ENCODE measurements at regions not wholly inside any gene's neighbourhood (a gene's known extent, or its start where the extent isn't known, plus 50 kb on each side); places are given as distances from the start of the nearest gene placed in this dataset.

GRCh38 chr7:152572101-152572500 lies 103.8 kb downstream of the XRCC2 start:
- TF ChIP-seq, protein P1, sequence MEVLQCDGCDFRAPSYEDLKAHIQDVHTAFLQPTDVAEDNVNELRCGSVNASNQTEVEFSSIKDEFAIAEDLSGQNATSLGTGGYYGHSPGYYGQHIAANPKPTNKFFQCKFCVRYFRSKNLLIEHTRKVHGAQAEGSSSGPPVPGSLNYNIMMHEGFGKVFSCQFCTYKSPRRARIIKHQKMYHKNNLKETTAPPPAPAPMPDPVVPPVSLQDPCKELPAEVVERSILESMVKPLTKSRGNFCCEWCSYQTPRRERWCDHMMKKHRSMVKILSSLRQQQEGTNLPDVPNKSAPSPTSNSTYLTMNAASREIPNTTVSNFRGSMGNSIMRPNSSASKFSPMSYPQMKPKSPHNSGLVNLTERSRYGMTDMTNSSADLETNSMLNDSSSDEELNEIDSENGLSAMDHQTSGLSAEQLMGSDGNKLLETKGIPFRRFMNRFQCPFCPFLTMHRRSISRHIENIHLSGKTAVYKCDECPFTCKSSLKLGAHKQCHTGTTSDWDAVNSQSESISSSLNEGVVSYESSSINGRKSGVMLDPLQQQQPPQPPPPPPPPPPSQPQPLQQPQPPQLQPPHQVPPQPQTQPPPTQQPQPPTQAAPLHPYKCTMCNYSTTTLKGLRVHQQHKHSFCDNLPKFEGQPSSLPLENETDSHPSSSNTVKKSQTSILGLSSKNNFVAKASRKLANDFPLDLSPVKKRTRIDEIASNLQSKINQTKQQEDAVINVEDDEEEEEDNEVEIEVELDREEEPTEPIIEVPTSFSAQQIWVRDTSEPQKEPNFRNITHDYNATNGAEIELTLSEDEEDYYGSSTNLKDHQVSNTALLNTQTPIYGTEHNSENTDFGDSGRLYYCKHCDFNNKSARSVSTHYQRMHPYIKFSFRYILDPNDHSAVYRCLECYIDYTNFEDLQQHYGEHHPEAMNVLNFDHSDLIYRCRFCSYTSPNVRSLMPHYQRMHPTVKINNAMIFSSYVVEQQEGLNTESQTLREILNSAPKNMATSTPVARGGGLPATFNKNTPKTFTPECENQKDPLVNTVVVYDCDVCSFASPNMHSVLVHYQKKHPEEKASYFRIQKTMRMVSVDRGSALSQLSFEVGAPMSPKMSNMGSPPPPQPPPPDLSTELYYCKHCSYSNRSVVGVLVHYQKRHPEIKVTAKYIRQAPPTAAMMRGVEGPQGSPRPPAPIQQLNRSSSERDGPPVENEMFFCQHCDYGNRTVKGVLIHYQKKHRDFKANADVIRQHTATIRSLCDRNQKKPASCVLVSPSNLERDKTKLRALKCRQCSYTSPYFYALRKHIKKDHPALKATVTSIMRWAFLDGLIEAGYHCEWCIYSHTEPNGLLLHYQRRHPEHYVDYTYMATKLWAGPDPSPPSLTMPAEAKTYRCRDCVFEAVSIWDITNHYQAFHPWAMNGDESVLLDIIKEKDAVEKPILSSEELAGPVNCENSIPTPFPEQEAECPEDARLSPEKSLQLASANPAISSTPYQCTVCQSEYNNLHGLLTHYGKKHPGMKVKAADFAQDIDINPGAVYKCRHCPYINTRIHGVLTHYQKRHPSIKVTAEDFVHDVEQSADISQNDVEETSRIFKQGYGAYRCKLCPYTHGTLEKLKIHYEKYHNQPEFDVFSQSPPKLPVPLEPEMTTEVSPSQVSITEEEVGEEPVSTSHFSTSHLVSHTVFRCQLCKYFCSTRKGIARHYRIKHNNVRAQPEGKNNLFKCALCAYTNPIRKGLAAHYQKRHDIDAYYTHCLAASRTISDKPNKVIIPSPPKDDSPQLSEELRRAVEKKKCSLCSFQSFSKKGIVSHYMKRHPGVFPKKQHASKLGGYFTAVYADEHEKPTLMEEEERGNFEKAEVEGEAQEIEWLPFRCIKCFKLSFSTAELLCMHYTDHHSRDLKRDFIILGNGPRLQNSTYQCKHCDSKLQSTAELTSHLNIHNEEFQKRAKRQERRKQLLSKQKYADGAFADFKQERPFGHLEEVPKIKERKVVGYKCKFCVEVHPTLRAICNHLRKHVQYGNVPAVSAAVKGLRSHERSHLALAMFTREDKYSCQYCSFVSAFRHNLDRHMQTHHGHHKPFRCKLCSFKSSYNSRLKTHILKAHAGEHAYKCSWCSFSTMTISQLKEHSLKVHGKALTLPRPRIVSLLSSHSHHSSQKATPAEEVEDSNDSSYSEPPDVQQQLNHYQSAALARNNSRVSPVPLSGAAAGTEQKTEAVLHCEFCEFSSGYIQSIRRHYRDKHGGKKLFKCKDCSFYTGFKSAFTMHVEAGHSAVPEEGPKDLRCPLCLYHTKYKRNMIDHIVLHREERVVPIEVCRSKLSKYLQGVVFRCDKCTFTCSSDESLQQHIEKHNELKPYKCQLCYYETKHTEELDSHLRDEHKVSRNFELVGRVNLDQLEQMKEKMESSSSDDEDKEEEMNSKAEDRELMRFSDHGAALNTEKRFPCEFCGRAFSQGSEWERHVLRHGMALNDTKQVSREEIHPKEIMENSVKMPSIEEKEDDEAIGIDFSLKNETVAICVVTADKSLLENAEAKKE (CRISPR knock-in tag; IDR thresholded peaks at IDR 0.05) = no peak
- no peak for TF ChIP-seq EZH2 (IDR thresholded peaks at IDR 0.05; ENCODE audit: low read depth, unreplicated experiment)
- TF ChIP-seq CTCF (conservative IDR thresholded peaks at IDR 0.05; ENCODE audit: low read depth in 2 of 2) = no peak
- TF ChIP-seq POLR2AphosphoS5 (IDR thresholded peaks at IDR 0.05; ENCODE audit: low read depth) = no peak
- TF ChIP-seq, protein P2, sequence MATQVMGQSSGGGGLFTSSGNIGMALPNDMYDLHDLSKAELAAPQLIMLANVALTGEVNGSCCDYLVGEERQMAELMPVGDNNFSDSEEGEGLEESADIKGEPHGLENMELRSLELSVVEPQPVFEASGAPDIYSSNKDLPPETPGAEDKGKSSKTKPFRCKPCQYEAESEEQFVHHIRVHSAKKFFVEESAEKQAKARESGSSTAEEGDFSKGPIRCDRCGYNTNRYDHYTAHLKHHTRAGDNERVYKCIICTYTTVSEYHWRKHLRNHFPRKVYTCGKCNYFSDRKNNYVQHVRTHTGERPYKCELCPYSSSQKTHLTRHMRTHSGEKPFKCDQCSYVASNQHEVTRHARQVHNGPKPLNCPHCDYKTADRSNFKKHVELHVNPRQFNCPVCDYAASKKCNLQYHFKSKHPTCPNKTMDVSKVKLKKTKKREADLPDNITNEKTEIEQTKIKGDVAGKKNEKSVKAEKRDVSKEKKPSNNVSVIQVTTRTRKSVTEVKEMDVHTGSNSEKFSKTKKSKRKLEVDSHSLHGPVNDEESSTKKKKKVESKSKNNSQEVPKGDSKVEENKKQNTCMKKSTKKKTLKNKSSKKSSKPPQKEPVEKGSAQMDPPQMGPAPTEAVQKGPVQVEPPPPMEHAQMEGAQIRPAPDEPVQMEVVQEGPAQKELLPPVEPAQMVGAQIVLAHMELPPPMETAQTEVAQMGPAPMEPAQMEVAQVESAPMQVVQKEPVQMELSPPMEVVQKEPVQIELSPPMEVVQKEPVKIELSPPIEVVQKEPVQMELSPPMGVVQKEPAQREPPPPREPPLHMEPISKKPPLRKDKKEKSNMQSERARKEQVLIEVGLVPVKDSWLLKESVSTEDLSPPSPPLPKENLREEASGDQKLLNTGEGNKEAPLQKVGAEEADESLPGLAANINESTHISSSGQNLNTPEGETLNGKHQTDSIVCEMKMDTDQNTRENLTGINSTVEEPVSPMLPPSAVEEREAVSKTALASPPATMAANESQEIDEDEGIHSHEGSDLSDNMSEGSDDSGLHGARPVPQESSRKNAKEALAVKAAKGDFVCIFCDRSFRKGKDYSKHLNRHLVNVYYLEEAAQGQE (IDR thresholded peaks at IDR 0.05; ENCODE audit: unreplicated experiment) = no peak
- no peak for TF ChIP-seq CREB1 (CRISPR knock-in tag; IDR thresholded peaks at IDR 0.05; ENCODE audit: low read depth)
- TF ChIP-seq EZH2phosphoT487 (IDR thresholded peaks at IDR 0.05; ENCODE audit: unreplicated experiment) = no peak
- no peak for TF ChIP-seq JUNB (IDR thresholded peaks at IDR 0.05; ENCODE audit: unreplicated experiment)
- TF ChIP-seq ZNF331 (CRISPR knock-in tag; IDR thresholded peaks at IDR 0.05; ENCODE audit: low read depth) = no peak
- no peak for TF ChIP-seq ETS1 (IDR thresholded peaks at IDR 0.05)
- TF ChIP-seq ZNF114 (CRISPR knock-in tag; IDR thresholded peaks at IDR 0.05) = no peak
